Kasumi-1 (cell line): ENCODE measurements at regions not wholly inside any gene's neighbourhood (a gene's known extent, or its start where the extent isn't known, plus 50 kb on each side); places are given as distances from the start of the nearest gene placed in this dataset.

Experiments used
- DNase-seq, 2 experiments: peaks; one replicate each; lab custom pipeline; 2025; lab: John Stamatoyannopoulos, UW

DNA sequence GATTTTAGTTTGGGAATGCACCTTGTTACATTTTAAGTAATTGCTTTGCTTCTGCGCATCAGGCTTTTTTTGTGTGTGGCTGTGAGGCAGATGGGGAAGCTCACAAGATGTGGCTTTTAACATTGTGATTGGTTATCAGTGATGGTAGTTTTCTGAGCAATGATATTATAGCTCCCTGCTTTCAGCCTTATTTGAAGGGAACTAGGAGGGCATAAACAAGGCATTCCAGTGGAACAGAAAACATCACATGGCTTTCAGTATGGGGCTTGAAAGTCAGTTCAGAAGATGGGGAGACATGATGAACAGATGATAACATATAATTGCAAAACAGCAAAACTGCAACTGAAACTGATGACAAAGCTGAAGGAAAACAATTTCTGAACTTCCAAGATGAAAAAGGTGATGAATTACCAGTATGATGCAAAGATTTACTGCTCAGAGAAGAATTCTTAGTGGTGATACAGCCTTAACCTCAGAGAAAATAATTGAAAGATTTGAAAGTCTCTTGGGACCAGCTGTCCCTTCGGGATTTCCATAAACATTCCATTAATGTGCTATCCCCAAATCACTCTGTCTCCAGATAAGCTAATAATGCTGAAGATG, 439.7 kb downstream of the RND3 start:
- DNase-seq, result no peak

GRCh38 chr2:150046810-150047209, 440.7 kb downstream of the RND3 start:
- DNase-seq, result no peak

DNA sequence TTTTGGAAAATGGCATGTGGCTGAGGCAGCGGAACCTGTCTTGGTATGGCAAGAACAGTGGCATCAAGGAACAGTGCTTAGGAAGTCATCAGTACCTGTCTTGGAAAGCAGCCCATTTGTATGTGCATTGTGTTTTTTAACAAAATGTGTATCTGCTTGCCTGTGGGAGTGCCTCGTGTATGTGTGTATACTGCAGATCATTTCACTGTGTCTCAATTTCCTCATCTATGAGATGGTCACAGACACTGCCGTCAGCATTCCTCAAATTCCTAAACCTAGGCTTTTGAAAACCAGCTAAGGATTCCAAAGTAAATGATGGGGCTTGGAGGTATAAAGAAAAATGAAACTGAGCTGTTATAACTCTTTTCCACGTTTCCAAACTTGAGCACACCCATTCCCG, 441.3 kb downstream of the RND3 start:
- no peak for DNase-seq

DNA sequence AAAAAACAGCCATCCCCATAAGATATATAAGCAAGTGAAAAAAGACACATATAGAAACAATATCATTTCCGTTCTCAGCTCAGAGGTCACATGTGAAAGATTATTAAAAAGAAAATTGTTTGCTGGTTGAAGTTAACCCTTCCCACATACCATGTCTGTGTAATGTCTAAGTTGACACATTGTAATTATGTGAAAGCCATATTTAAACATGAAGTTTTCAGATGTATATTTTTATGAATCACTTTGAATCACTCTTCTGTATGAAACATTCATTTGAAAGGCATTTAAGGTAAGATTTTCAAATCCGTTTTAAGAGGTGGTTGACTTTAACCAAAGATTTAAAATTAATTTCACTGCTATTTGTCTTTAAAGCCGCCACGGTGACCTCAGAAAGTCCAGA, 441.9 kb downstream of the RND3 start:
- DNase-seq, result no peak

- no peak for DNase-seq
These were observed 444.3 kb downstream of the RND3 start for GRCh38 chr2:150043172-150043500.

GRCh38 chr2:150042500-150043171, 444.8 kb downstream of the RND3 start:
- no peak for DNase-seq

DNA sequence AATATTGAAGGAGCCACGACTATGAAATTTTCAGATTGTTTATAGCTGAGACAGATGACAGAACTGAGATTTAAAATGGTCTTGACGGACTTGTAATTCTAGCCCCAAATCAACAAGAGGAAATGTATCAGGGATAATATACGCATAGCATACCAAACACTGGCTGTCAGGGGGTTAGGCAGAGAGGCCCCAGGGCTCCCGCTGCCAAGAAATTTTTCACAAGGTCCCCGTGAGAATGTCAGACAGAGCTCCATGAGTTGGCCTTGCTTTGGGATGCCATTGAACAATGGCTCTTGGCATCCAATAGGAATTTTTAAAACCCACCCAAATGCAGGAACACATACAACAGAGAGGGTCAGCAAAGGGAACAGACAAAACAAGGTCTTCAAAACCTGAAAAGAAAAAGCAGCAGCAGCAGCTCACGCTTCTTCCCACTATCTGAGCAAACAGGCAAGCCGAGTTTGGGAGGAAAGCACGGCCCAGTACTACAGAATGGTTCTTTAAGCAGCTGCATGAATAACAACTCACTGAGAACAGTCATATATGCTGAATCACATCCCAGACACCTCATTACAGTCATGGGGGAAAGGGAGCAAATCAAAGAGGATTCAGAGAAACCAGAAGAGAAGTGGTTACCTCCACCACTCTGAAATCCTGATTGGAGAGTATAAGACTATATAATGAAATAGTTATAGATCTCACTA, 445.6 kb downstream of the RND3 start:
- DNase-seq, result no peak

DNA sequence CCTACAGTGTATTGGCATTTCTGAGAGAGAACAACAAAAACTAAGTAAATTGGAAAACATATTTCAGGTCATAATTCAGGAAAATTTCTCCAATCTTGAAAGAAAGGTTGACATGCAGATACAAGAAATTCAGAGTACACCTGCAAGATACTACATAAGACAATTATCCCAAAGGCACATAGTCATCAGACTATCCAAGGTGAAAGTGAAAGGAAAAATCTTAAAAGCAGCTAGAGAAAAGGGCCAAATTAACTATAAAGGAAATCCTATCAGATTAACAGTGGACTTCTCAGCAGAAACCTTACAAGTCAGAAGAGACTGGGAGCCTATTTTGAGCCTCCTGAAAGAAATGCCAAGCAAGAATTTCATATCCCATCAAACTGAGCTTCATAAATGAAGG, 449.0 kb upstream of the MMADHC start:
- DNase-seq, result no peak

DNA sequence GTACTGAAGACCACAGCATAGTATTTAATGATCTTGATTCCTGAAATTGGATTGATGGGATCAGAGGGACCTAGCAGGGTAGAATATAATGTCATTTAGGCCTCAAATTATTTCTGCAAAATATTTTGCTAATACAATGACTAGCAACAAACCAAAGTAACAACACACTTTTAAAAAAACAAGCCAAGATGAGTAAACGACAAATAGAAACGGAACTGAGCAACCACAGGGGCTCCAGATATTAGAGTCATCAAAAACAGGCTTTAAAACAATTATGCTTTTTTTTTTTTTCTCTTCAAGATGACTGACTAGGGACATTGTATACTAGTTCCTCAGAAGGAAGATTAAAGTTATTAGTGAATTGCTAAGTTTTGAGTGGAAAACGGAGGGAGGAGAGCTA, 447.1 kb upstream of the MMADHC start:
- DNase-seq, result no peak

- DNase-seq, result no peak
These were observed 443.0 kb upstream of the MMADHC start for GRCh38 chr2:150030436-150031190.

DNA sequence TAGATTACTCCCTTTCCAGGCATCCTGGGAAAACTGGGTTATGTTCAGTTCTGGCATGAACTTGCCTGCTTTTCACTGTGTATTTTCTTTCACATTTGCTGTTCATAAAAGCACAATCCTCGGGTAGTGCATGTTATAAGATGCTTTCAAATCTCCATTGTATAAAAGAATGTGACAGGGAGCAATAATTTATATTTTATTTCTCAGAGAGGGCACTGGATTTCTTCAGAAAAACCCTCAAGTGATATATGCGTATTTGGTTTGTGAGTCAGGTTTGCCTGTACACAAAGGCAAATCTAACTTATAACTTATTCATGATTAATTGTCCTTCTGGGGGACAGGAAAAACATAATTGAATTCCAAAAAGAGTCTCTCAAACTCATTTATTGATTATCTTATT, 440.7 kb upstream of the MMADHC start:
- no peak for DNase-seq

DNA sequence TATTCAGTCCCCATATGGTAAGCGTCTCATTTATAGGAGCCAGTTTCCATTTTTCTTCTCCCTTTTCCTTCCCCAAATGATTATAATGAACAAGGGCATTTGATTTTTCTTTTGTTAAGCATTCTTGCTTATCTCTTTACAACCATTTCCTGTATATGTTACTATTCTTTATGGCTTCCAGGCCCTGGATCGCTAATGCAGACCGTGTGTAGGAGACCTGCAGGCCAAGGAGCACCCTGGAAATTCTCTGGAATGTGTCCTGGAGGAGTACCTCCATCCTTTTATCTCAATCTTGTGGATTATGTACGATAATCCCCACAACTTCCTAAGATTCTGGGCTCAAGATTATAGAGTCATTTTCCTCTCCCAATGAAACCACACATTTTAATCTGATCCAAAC, 439.6 kb upstream of the MMADHC start:
- DNase-seq, result no peak

GRCh38 chr2:150023663-150024062, 436.1 kb upstream of the MMADHC start:
- DNase-seq, result no peak

DNA sequence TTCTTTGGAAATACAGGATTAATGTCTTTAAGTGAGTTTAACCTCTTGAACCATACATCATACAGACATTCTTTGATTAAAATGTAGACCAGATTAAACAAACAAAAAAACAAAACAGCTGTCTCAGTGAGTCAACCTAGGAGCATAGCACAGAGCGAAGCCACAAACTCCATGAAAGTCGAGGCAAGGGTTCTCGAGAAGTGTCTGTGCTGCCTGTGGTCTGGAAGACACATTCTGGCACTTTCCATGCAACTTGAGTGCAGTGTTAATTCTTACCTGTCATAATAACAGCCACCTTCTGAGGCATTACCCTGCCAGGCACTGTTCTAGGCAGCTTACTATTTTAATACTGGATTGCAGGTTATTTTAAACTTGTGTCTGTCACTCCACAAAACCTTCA, 435.5 kb upstream of the MMADHC start:
- DNase-seq, result peak in 1 of 2 experiments; percentile 60

GRCh38 chr2:150020937-150021673, 433.5 kb upstream of the MMADHC start:
- DNase-seq, result no peak

GRCh38 chr2:150020221-150020620, 432.6 kb upstream of the MMADHC start:
- DNase-seq, result peak in 1 of 2 experiments; percentile 26

- no peak for DNase-seq
These were observed 431.5 kb upstream of the MMADHC start for GRCh38 chr2:150019063-150019462.

DNA sequence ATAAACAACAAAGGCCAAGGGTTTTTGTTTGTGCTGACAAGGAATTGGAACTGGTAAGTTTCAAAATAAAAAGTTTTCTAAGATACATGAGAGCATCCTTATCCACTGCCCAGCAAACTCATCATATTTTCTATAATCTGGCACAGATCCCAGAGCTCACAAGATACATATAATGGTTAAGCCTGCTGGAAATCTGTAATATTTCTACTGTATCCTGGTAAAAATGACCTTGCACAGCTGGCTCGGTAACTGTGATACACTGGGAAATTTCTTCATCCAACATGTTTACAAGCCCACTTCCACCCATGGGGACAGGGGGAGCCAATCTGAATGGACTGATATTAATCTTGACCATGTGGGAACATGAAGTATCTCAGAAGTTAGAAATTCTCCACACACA, 425.4 kb upstream of the MMADHC start:
- no peak for DNase-seq

GRCh38 chr2:150011161-150011730, 423.7 kb upstream of the MMADHC start:
- no peak for DNase-seq

- no peak for DNase-seq
These were observed 421.3 kb upstream of the MMADHC start for GRCh38 chr2:150008901-150009300.

DNA sequence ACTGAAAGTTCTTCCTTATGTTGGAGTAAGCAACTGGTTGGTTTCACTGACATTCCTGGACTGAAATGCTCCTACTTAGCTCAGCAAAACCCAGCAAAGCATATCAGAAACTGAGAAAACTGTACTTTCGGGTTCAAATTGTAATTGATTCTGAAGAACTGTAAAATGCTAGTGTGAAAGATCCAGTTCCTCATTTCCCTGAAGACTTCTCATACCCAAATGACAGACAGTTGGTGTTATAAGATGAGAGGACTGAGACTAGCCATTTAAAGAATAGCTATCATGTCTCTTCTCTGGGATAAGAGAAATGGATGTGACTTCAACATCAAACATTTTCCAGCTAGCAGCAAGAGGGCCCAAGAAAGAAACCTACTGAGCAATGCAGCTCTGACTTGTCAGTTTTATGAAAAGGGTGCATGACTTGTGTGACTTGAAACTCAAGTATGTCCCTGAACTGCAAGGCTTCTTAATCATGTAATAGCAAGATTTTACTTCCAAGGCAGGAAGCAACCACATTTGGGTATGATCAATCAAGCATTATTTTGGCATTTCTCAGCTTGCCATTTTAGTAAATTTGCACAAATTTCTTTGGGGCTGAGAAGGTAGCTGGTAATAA, 420.3 kb upstream of the MMADHC start:
- DNase-seq, result no peak
